CD14-positive monocyte (primary cell): ENCODE measurements at regions not wholly inside any gene's neighbourhood (a gene's known extent, or its start where the extent isn't known, plus 50 kb on each side); places are given as distances from the start of the nearest gene placed in this dataset.

ENCODE experiments used
- DNase-seq, 3 donors: peaks; one replicate each; pipeline ENCODE4 v3.0.0-alpha.2; 2011 to 2022
- H2AFZ ChIP-seq: 2 replicates; pipeline ENCODE4 v1.6.0; 2012; ENCODE audit warnings: mild to moderate bottlenecking, low read depth, low read length, inconsistent platforms; ENCODE audit not compliant: insufficient read depth, poor library complexity, severe bottlenecking
- H3K27ac ChIP-seq, 2 donors: 1 replicate in 1 of 2; 2 replicates in 1 of 2; pipeline ENCODE4 v1.5.1; 2012 to 2013; ENCODE audit warnings: low read length in 2 of 2, control low read depth in 1 of 2, inconsistent platforms in 1 of 2, low read depth in 1 of 2, mild to moderate bottlenecking in 1 of 2
- H3K27me3 ChIP-seq, 2 donors: one replicate each; pipeline versions ENCODE4 v1.6.0 to v1.6.1; 2011 to 2013; ENCODE audit warnings: low read length in 2 of 2; ENCODE audit not compliant: control insufficient read depth in 2 of 2, insufficient read depth in 2 of 2
- H3K36me3 ChIP-seq, 2 donors: replicated peaks in 1 of 2; 1 replicate in 1 of 2; 2 replicates in 1 of 2; pipeline versions ENCODE4 v1.5.1 to v1.6.1; 2012 to 2013; ENCODE audit warnings: low read length in 2 of 2, control low read depth in 1 of 2, inconsistent platforms in 1 of 2, mild to moderate bottlenecking in 1 of 2; ENCODE audit not compliant: insufficient read depth in 2 of 2, control insufficient read depth in 1 of 2
- H3K4me1 ChIP-seq, 2 donors: 1 replicate in 1 of 2; 2 replicates in 1 of 2; pipeline versions ENCODE4 v1.5.1 to v1.6.1; 2012 to 2013; ENCODE audit warnings: low read length in 2 of 2, control low read depth in 1 of 2, inconsistent platforms in 1 of 2, mild to moderate bottlenecking in 1 of 2, moderate library complexity in 1 of 2; ENCODE audit not compliant: insufficient read depth in 2 of 2, control insufficient read depth in 1 of 2
- H3K4me2 ChIP-seq: replicated peaks from 2 replicates; pipeline ENCODE3; 2012; ENCODE audit warnings: low read length, moderate library complexity, mild to moderate bottlenecking; ENCODE audit not compliant: poor library complexity, severe bottlenecking; ENCODE audit errors: extremely low read depth
- H3K4me3 ChIP-seq, 3 experiments: fragments of 200-600 bp in 1 of 3; sonication (generic) in 1 of 3; replicated peaks in 1 of 3; 1 replicate in 2 of 3; 2 replicates in 1 of 3; pipeline ENCODE4 v1.5.1; 2011 to 2013; ENCODE audit warnings: low read length in 3 of 3, mild to moderate bottlenecking in 3 of 3, control low read depth in 2 of 3, low read depth in 2 of 3, inconsistent platforms in 1 of 3, moderate library complexity in 1 of 3
- H3K79me2 ChIP-seq: 2 replicates; pipeline ENCODE4 v1.6.0; 2012; ENCODE audit warnings: mild to moderate bottlenecking, control low read depth, inconsistent platforms, low read length, moderate library complexity; ENCODE audit not compliant: insufficient read depth
- H3K9ac ChIP-seq: 2 replicates; pipeline ENCODE4 v1.6.0; 2017; ENCODE audit warnings: low read length, mild to moderate bottlenecking; ENCODE audit not compliant: insufficient read depth, poor library complexity, severe bottlenecking
- H3K9me3 ChIP-seq, 2 donors: replicated peaks in 1 of 2; 1 replicate in 1 of 2; 2 replicates in 1 of 2; pipeline versions ENCODE4 v1.5.1 to v1.6.1; 2012 to 2013; ENCODE audit warnings: low read length in 2 of 2, control low read depth in 1 of 2; ENCODE audit not compliant: control insufficient read depth in 1 of 2, insufficient read depth in 1 of 2
- H4K20me1 ChIP-seq: 2 replicates; pipeline ENCODE4 v1.6.0; 2012; ENCODE audit warnings: mild to moderate bottlenecking, low read length, control low read depth, moderate library complexity; ENCODE audit not compliant: insufficient read depth
- H3K27ac Mint-ChIP-seq, 7 donors: one replicate each; pipeline ENCODE4 v1.8.0; 2020; ENCODE audit warnings: mild to moderate bottlenecking in 7 of 7, mixed read lengths in 7 of 7, moderate library complexity in 6 of 7, inconsistent platforms in 2 of 7
- H3K27me3 Mint-ChIP-seq, 3 donors: one replicate each; pipeline ENCODE4 v1.8.0; 2021 to 2022; ENCODE audit warnings: low read depth in 3 of 3, mild to moderate bottlenecking in 3 of 3, mixed read lengths in 3 of 3, moderate library complexity in 3 of 3, inconsistent platforms in 1 of 3
- H3K36me3 Mint-ChIP-seq, 2 donors: one replicate each; pipeline ENCODE4 v1.8.0; 2020; ENCODE audit warnings: mixed read lengths in 2 of 2, inconsistent platforms in 1 of 2, mild to moderate bottlenecking in 1 of 2
- H3K4me1 Mint-ChIP-seq: one replicate; pipeline ENCODE4 v1.8.0; 2020; ENCODE audit warnings: mild to moderate bottlenecking, mixed read lengths
- H3K4me3 Mint-ChIP-seq, 2 donors: one replicate each; pipeline ENCODE4 v1.8.0; 2020; ENCODE audit warnings: mild to moderate bottlenecking in 2 of 2, mixed read lengths in 2 of 2, moderate library complexity in 1 of 2
- H3K9me3 Mint-ChIP-seq, 7 donors: one replicate each; pipeline ENCODE4 v1.8.0; 2020 to 2022; ENCODE audit warnings: mixed read lengths in 7 of 7, mild to moderate bottlenecking in 6 of 7, moderate library complexity in 6 of 7, inconsistent platforms in 2 of 7
- WGBS: methylation state at CpG from one replicate; pipeline ENCODE4 v1.1.5; 2013; ENCODE audit warnings: missing lambda C conversion rate; ENCODE audit not compliant: insufficient coverage; 5-methylcytosine and 5-hydroxymethylcytosine counted together
- intact Hi-C, 2 donors: fragments of 100-400 bp; cut with micrococcal nuclease; formaldehyde crosslinking; loops; one replicate each; pipeline versions ENCODE4 v1.15.0 to v1.15.1; 2023
- TF ChIP-seq, protein P1 (sequence below): fragments of 200-600 bp; IDR thresholded peaks from one replicate; pipeline ENCODE4 v1.8.0; 2022; ENCODE audit warnings: antibody characterized with exemption, mild to moderate bottlenecking

DNA sequence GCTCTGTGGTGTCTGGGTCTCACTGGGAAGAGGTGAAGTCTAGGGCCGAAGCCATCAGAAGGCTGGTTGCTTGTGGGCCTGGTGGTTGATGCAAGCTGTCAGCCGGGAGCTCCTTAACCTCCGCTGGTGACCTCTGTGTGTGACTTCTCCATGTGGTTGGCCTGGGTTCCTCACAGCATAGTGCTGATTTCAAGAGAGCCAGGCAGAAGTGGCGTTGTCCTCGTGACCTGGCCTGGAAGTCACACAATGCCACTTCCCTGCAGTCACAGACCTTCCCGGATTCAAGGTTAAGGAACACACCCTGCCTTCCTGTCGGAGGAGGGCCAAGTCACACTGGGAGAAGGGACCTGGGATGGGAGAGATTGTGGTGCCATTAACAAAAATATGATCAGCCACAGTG is 303.7 kb upstream of the HS6ST1 start:
- Mint-ChIP-seq H3K27me3 (peaks cover 6 to 7% (median 7%) of the 10 kb centered on the region in 3 donors), H3K4me1 (peaks cover 30% of the 10 kb centered on the region), H3K9me3 (peaks cover 0 to 2% (median 0%) of the 10 kb centered on the region in 7 donors), H3K36me3 (no peaks in the 10 kb centered on the region), H3K4me3 (peak overlapping the region in 1 of 2 donors; percentile 45), H3K27ac (peak overlapping the region in 6 of 7 donors; percentile 42 to 84 (median 66))
- TF ChIP-seq, protein P1, sequence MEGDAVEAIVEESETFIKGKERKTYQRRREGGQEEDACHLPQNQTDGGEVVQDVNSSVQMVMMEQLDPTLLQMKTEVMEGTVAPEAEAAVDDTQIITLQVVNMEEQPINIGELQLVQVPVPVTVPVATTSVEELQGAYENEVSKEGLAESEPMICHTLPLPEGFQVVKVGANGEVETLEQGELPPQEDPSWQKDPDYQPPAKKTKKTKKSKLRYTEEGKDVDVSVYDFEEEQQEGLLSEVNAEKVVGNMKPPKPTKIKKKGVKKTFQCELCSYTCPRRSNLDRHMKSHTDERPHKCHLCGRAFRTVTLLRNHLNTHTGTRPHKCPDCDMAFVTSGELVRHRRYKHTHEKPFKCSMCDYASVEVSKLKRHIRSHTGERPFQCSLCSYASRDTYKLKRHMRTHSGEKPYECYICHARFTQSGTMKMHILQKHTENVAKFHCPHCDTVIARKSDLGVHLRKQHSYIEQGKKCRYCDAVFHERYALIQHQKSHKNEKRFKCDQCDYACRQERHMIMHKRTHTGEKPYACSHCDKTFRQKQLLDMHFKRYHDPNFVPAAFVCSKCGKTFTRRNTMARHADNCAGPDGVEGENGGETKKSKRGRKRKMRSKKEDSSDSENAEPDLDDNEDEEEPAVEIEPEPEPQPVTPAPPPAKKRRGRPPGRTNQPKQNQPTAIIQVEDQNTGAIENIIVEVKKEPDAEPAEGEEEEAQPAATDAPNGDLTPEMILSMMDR = no peak
- H3K27ac ChIP-seq = peak overlapping the region; percentile 12 to 71
- H4K20me1 ChIP-seq = no peaks in the 10 kb centered on the region
- no peak overlapping the region for H3K4me3 ChIP-seq
- H3K27me3 ChIP-seq = no peaks in the 10 kb centered on the region
- no peaks in the 10 kb centered on the region for H3K36me3 ChIP-seq
- peak; percentile 41 to 64 (median 60) for DNase-seq
- no peak overlapping the region for H3K9ac ChIP-seq
- WGBS = 40% methylated on average over 5 of the region's 7 CpGs
- H3K4me1 ChIP-seq = peaks cover 32 to 35% of the 10 kb centered on the region in 2 donors
- peak overlapping the region; percentile 2 for H3K4me2 ChIP-seq
- no peaks in the 10 kb centered on the region for H3K79me2 ChIP-seq
- H2AFZ ChIP-seq = no peak overlapping the region
- no peaks in the 10 kb centered on the region for H3K9me3 ChIP-seq
- intact Hi-C loops = no loop called here

- Histone ChIP-seq H2AFZ (no peak overlapping the region), H3K4me3 (no peak overlapping the region), H4K20me1 (no peaks in the 10 kb centered on the region), H3K4me2 (no peak overlapping the region), H3K27me3 (no peaks in the 10 kb centered on the region), H3K79me2 (no peaks in the 10 kb centered on the region), H3K9me3 (no peaks in the 10 kb centered on the region), H3K27ac (peak overlapping the region in 1 of 2 donors; percentile 71), H3K9ac (no peak overlapping the region), H3K4me1 (peaks cover 32 to 35% of the 10 kb centered on the region in 2 donors), H3K36me3 (no peaks in the 10 kb centered on the region)
- intact Hi-C loops = no loop called here
- no peaks in the 10 kb centered on the region for H3K36me3 Mint-ChIP-seq
- peak overlapping the region in 2 of 7 donors; percentile 56 to 81 for H3K27ac Mint-ChIP-seq
- peaks cover 0 to 2% (median 0%) of the 10 kb centered on the region in 7 donors for H3K9me3 Mint-ChIP-seq
- H3K4me3 Mint-ChIP-seq = no peak overlapping the region
- WGBS = 95% methylated on average over 9 of the region's 13 CpGs
- peaks cover 31% of the 10 kb centered on the region for H3K4me1 Mint-ChIP-seq
- no peak for DNase-seq
- TF ChIP-seq, protein P1 = no peak
- peaks cover 6 to 9% (median 7%) of the 10 kb centered on the region in 3 donors for H3K27me3 Mint-ChIP-seq
Observed at GRCh38 chr2:128622955-128623620, 304.4 kb upstream of the HS6ST1 start.
